Heart left ventricle (tissue), 16 donors: ENCODE measurements at regions not wholly inside any gene's neighbourhood (a gene's known extent, or its start where the extent isn't known, plus 50 kb on each side); places are given as distances from the start of the nearest gene placed in this dataset.

Experiments used
- ATAC-seq, 4 donors: fragments of 200-7000 bp; cut with Tn5 transposase; one replicate each; pipeline ENCODE4 v1.9.1; 2020 to 2022; ENCODE audit warnings: moderate library complexity in 4 of 4, mild to moderate bottlenecking in 3 of 4, moderate number of reproducible peaks in 1 of 4
- DNase-seq, 5 donors: peaks; one replicate each; pipeline ENCODE4 v3.0.0-alpha.2; 2020
- H3K27ac ChIP-seq, 12 donors: fragments of 200-600 bp; sonication (generic) in 4 of 12; one replicate each; pipeline versions ENCODE4 v1.5.0 to v1.8.0; 2016 to 2022; ENCODE audit warnings: mild to moderate bottlenecking in 2 of 12
- H3K27me3 ChIP-seq, 9 donors: fragments of 200-600 bp; sonication (generic) in 2 of 9; one replicate each; pipeline versions ENCODE4 v1.5.1 to v1.8.0; 2016 to 2022; ENCODE audit warnings: mild to moderate bottlenecking in 3 of 9
- H3K36me3 ChIP-seq, 9 donors: fragments of 200-600 bp; sonication (generic) in 2 of 9; one replicate each; pipeline versions ENCODE4 v1.5.0 to v1.8.0; 2018 to 2022; ENCODE audit warnings: mild to moderate bottlenecking in 2 of 9
- H3K4me1 ChIP-seq, 12 donors: fragments of 200-600 bp; sonication (generic) in 4 of 12; one replicate each; pipeline versions ENCODE4 v1.5.0 to v1.8.0; 2016 to 2022; ENCODE audit warnings: mild to moderate bottlenecking in 3 of 12
- H3K4me3 ChIP-seq, 12 donors: fragments of 200-600 bp; sonication (generic) in 4 of 12; one replicate each; pipeline versions ENCODE4 v1.5.0 to v1.8.0; 2017 to 2022; ENCODE audit warnings: mild to moderate bottlenecking in 9 of 12, moderate library complexity in 4 of 12
- H3K9me3 ChIP-seq, 12 donors: fragments of 200-600 bp; sonication (generic) in 4 of 12; one replicate each; pipeline versions ENCODE4 v1.5.0 to v1.8.0; 2016 to 2022; ENCODE audit warnings: mild to moderate bottlenecking in 1 of 12
- POLR2A ChIP-seq, 2 donors: fragments of 450-650 bp; IDR thresholded peaks; one replicate each; pipeline ENCODE4 v1.6.1; 2017; ENCODE audit warnings: antibody characterized with exemption in 2 of 2, mild to moderate bottlenecking in 2 of 2, moderate library complexity in 2 of 2
- WGBS, 4 donors: extraction: QIAGEN DNeasy Blood & Tissue Kit in 2 of 4; methylation state at CpG; one replicate each; pipeline versions ENCODE4 v1.1.5 to v1.1.7; 2013 to 2018; 5-methylcytosine and 5-hydroxymethylcytosine counted together
- intact Hi-C, 10 donors: fragments of 100-400 bp; cut with DNase I; formaldehyde crosslinking; loops; one replicate each; pipeline versions ENCODE4 v1.11.1 to v1.14.2; 2022
- TF ChIP-seq, protein P1 (sequence below), 12 donors: fragments of 200-600 bp; sonication (generic) in 4 of 12; IDR thresholded peaks; one replicate each; pipeline versions ENCODE4 v1.5.0 to v1.8.0; 2018 to 2022; ENCODE audit warnings: antibody characterized with exemption in 12 of 12, mild to moderate bottlenecking in 5 of 12
- donor health status: ischemic (EF 13 %, LVEDD 7.1; RV severe dilation, severe dysfunction).
- donor health status: healthy with polysubstance abuse.
- donor health status: DM: no; HTN: yes; CAD: no.
- donor health status: DM: no; HTN: no; CAD: no.
- donor health status: ischemic (EF 25% LVEDD 6.9; RV normal size, moderate dysfunction).
- donor health status: ischemic (EF 25% LVEDD 5.7; RV mildly dilated, moderate dysfunction).
- donor health status: healthy.
- donor health status: DM: yes; HTN: yes; CAD: no.
- donor health status: ischemic (EF 35%, LVEDD 5.7; RV mildly dilated, moderate dysfunction).
- donor health status: nonischemic (EF 11% LVEDD 7.7; RV severe dilation, severe dysfunction).
- donor health status: DM: yes; HTN: yes; CAD: no.
- donor health status: PGD.
- donor health status: ischemic (EF 29% LVEDD 5.4; RV normal size, mild dysfunction).
- donor health status: nonischemic (EF 23%, LVEDD 6.1; RV moderate dilation, normal function).

DNA sequence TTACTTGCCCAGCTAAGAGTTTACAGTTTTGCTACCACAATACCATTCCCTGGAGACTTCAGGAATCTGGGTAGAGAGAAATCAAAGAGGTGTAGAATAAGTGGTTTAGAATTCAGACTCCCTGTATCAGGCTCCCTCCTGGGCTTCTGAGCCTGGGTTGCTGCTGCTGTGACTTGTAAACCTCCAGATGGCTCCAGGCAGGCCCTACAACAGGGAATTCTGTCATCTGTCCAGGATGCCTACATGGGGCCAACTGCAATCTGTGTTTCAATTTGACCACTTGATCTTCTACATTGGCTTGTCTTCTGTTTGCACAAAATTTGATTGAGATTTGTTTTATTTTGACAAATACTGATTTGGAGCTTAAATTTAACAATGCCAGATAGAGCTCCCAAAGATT lies 183.9 kb downstream of the RAD51AP2 start:
- no peak overlapping the region for H3K27ac ChIP-seq
- H3K27me3 ChIP-seq, result no peaks in the 10 kb centered on the region
- intact Hi-C loops, result no loop called here
- no peak overlapping the region for H3K4me3 ChIP-seq
- no peak for DNase-seq
- no peaks in the 10 kb centered on the region for H3K9me3 ChIP-seq
- no peaks in the 10 kb centered on the region for H3K4me1 ChIP-seq
- no peak for ATAC-seq
- TF ChIP-seq, protein P1, sequence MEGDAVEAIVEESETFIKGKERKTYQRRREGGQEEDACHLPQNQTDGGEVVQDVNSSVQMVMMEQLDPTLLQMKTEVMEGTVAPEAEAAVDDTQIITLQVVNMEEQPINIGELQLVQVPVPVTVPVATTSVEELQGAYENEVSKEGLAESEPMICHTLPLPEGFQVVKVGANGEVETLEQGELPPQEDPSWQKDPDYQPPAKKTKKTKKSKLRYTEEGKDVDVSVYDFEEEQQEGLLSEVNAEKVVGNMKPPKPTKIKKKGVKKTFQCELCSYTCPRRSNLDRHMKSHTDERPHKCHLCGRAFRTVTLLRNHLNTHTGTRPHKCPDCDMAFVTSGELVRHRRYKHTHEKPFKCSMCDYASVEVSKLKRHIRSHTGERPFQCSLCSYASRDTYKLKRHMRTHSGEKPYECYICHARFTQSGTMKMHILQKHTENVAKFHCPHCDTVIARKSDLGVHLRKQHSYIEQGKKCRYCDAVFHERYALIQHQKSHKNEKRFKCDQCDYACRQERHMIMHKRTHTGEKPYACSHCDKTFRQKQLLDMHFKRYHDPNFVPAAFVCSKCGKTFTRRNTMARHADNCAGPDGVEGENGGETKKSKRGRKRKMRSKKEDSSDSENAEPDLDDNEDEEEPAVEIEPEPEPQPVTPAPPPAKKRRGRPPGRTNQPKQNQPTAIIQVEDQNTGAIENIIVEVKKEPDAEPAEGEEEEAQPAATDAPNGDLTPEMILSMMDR (IDR thresholded peaks at IDR 0.05), result no peak
- TF ChIP-seq POLR2A (IDR thresholded peaks at IDR 0.05), result no peak
- no peaks in the 10 kb centered on the region for H3K36me3 ChIP-seq

DNA sequence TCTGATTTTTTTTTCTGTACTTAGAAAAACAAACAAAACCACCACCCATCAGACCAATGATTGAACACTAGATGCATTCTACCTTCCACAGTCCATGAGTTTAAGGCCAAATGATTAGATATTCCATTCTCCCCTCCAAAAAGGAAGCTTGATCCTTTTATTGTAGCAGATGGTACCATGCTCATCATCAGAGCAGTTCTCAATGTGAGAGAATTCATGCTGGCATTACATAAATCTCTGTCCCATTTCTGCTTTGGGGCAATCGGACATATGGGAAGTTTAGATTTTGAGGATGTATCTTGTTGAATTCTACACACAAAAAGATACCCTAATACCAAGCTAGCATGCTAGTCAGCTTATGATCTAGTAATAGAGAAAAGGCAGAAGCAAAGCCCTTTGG lies 186.6 kb downstream of the RAD51AP2 start:
- H3K4me1 ChIP-seq, result no peaks in the 10 kb centered on the region
- no peak for TF ChIP-seq POLR2A (IDR thresholded peaks at IDR 0.05)
- TF ChIP-seq, protein P1 (IDR thresholded peaks at IDR 0.05), result no peak
- intact Hi-C loops, result no loop called here
- no peaks in the 10 kb centered on the region for H3K27me3 ChIP-seq
- no peak overlapping the region for H3K27ac ChIP-seq
- H3K4me3 ChIP-seq, result no peak overlapping the region
- no peaks in the 10 kb centered on the region for H3K36me3 ChIP-seq
- H3K9me3 ChIP-seq, result no peaks in the 10 kb centered on the region
- ATAC-seq (no peak), DNase-seq (no peak)
- 81 to 94% (median 85%) methylated on average over 1 of the region's 1 CpG for WGBS, 4 donors

DNA sequence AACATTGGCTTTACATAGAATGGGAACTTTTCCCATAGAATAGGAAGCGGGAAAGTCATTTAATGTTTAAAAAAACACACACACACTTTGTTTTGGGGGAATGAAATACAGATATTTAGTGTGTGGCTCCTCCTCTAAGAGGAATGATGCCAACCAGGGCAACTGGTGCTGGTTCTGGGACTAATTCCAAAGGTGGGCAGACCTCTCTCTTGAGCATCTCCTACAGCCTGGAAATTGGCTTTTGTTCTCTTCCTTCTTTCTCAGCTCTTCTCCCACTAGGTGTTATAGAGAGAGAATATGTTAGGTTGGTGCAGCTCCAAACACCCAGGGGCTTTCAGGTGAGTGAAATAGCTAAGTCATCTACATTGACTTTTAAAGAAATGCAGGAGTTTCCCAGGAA lies 190.1 kb downstream of the RAD51AP2 start:
- WGBS, 4 donors, result 91 to 97% (median 93%) methylated on average over 1 of the region's 1 CpG

DNA sequence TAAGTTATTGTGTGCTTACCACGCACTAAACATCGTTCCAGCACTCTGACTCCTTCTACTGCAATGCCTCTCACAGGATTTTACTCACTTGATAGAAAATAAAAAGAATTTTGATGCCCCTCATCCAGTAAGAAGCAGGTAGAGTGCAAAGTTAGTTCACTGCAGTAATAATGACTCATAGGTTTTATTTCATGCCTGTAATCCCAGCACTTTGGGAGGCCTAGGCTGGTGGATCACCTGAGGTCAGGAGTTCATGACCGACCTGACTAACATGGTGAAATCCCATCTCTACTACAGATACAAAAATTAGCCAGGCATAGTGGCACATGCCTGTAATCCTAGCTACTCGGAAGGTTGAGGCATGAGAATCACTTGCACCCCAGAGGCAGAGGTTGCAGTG lies 190.6 kb downstream of the RAD51AP2 start:
- Histone ChIP-seq H3K4me3 (no peak overlapping the region), H3K27me3 (no peaks in the 10 kb centered on the region), H3K27ac (no peak overlapping the region), H3K36me3 (no peaks in the 10 kb centered on the region), H3K9me3 (no peaks in the 10 kb centered on the region), H3K4me1 (no peaks in the 10 kb centered on the region)
- intact Hi-C loops, result no loop called here
- 75 to 90% (median 82%) methylated on average over 4 of the region's 4 CpGs for WGBS, 4 donors
- DNase-seq, result no peak
- TF ChIP-seq, protein P1 (IDR thresholded peaks at IDR 0.05), result no peak
- TF ChIP-seq POLR2A (IDR thresholded peaks at IDR 0.05), result no peak
- ATAC-seq, result no peak

More for the DNA sequence above, 190.1 kb downstream of the RAD51AP2 start:
- intact Hi-C loops, result no loop called here
- H3K4me3 ChIP-seq, result no peak overlapping the region
- H3K27ac ChIP-seq, result no peak overlapping the region
- no peak for DNase-seq
- H3K9me3 ChIP-seq, result no peaks in the 10 kb centered on the region
- H3K36me3 ChIP-seq, result no peaks in the 10 kb centered on the region
- no peaks in the 10 kb centered on the region for H3K4me1 ChIP-seq
- TF ChIP-seq, protein P1 (IDR thresholded peaks at IDR 0.05), result no peak
- no peak for TF ChIP-seq POLR2A (IDR thresholded peaks at IDR 0.05)
- no peak for ATAC-seq
- no peaks in the 10 kb centered on the region for H3K27me3 ChIP-seq
